CD14-positive monocyte (primary cell): ENCODE measurements at regions not wholly inside any gene's neighbourhood (a gene's known extent, or its start where the extent isn't known, plus 50 kb on each side); places are given as distances from the start of the nearest gene placed in this dataset.

Experiments
- DNase-seq, 3 donors: peaks; one replicate each; pipeline ENCODE4 v3.0.0-alpha.2; 2011 to 2022
- H2AFZ ChIP-seq: 2 replicates; pipeline ENCODE4 v1.6.0; 2012; ENCODE audit warnings: mild to moderate bottlenecking, low read depth, low read length, inconsistent platforms; ENCODE audit not compliant: insufficient read depth, poor library complexity, severe bottlenecking
- H3K27ac ChIP-seq, 2 donors: 1 replicate in 1 of 2; 2 replicates in 1 of 2; pipeline ENCODE4 v1.5.1; 2012 to 2013; ENCODE audit warnings: low read length in 2 of 2, control low read depth in 1 of 2, inconsistent platforms in 1 of 2, low read depth in 1 of 2, mild to moderate bottlenecking in 1 of 2
- H3K27me3 ChIP-seq, 2 donors: one replicate each; pipeline versions ENCODE4 v1.6.0 to v1.6.1; 2011 to 2013; ENCODE audit warnings: low read length in 2 of 2; ENCODE audit not compliant: control insufficient read depth in 2 of 2, insufficient read depth in 2 of 2
- H3K36me3 ChIP-seq, 2 donors: replicated peaks in 1 of 2; 1 replicate in 1 of 2; 2 replicates in 1 of 2; pipeline versions ENCODE4 v1.5.1 to v1.6.1; 2012 to 2013; ENCODE audit warnings: low read length in 2 of 2, control low read depth in 1 of 2, inconsistent platforms in 1 of 2, mild to moderate bottlenecking in 1 of 2; ENCODE audit not compliant: insufficient read depth in 2 of 2, control insufficient read depth in 1 of 2
- H3K4me1 ChIP-seq, 2 donors: 1 replicate in 1 of 2; 2 replicates in 1 of 2; pipeline versions ENCODE4 v1.5.1 to v1.6.1; 2012 to 2013; ENCODE audit warnings: low read length in 2 of 2, control low read depth in 1 of 2, inconsistent platforms in 1 of 2, mild to moderate bottlenecking in 1 of 2, moderate library complexity in 1 of 2; ENCODE audit not compliant: insufficient read depth in 2 of 2, control insufficient read depth in 1 of 2
- H3K4me2 ChIP-seq: replicated peaks from 2 replicates; pipeline ENCODE3; 2012; ENCODE audit warnings: low read length, moderate library complexity, mild to moderate bottlenecking; ENCODE audit not compliant: poor library complexity, severe bottlenecking; ENCODE audit errors: extremely low read depth
- H3K4me3 ChIP-seq, 3 experiments: fragments of 200-600 bp in 1 of 3; sonication (generic) in 1 of 3; replicated peaks in 1 of 3; 1 replicate in 2 of 3; 2 replicates in 1 of 3; pipeline ENCODE4 v1.5.1; 2011 to 2013; ENCODE audit warnings: low read length in 3 of 3, mild to moderate bottlenecking in 3 of 3, control low read depth in 2 of 3, low read depth in 2 of 3, inconsistent platforms in 1 of 3, moderate library complexity in 1 of 3
- H3K79me2 ChIP-seq: 2 replicates; pipeline ENCODE4 v1.6.0; 2012; ENCODE audit warnings: mild to moderate bottlenecking, control low read depth, inconsistent platforms, low read length, moderate library complexity; ENCODE audit not compliant: insufficient read depth
- H3K9ac ChIP-seq: 2 replicates; pipeline ENCODE4 v1.6.0; 2017; ENCODE audit warnings: low read length, mild to moderate bottlenecking; ENCODE audit not compliant: insufficient read depth, poor library complexity, severe bottlenecking
- H3K9me3 ChIP-seq, 2 donors: replicated peaks in 1 of 2; 1 replicate in 1 of 2; 2 replicates in 1 of 2; pipeline versions ENCODE4 v1.5.1 to v1.6.1; 2012 to 2013; ENCODE audit warnings: low read length in 2 of 2, control low read depth in 1 of 2; ENCODE audit not compliant: control insufficient read depth in 1 of 2, insufficient read depth in 1 of 2
- H4K20me1 ChIP-seq: 2 replicates; pipeline ENCODE4 v1.6.0; 2012; ENCODE audit warnings: mild to moderate bottlenecking, low read length, control low read depth, moderate library complexity; ENCODE audit not compliant: insufficient read depth
- H3K27ac Mint-ChIP-seq, 7 donors: one replicate each; pipeline ENCODE4 v1.8.0; 2020; ENCODE audit warnings: mild to moderate bottlenecking in 7 of 7, mixed read lengths in 7 of 7, moderate library complexity in 6 of 7, inconsistent platforms in 2 of 7
- H3K27me3 Mint-ChIP-seq, 3 donors: one replicate each; pipeline ENCODE4 v1.8.0; 2021 to 2022; ENCODE audit warnings: low read depth in 3 of 3, mild to moderate bottlenecking in 3 of 3, mixed read lengths in 3 of 3, moderate library complexity in 3 of 3, inconsistent platforms in 1 of 3
- H3K36me3 Mint-ChIP-seq, 2 donors: one replicate each; pipeline ENCODE4 v1.8.0; 2020; ENCODE audit warnings: mixed read lengths in 2 of 2, inconsistent platforms in 1 of 2, mild to moderate bottlenecking in 1 of 2
- H3K4me1 Mint-ChIP-seq: one replicate; pipeline ENCODE4 v1.8.0; 2020; ENCODE audit warnings: mild to moderate bottlenecking, mixed read lengths
- H3K4me3 Mint-ChIP-seq, 2 donors: one replicate each; pipeline ENCODE4 v1.8.0; 2020; ENCODE audit warnings: mild to moderate bottlenecking in 2 of 2, mixed read lengths in 2 of 2, moderate library complexity in 1 of 2
- H3K9me3 Mint-ChIP-seq, 7 donors: one replicate each; pipeline ENCODE4 v1.8.0; 2020 to 2022; ENCODE audit warnings: mixed read lengths in 7 of 7, mild to moderate bottlenecking in 6 of 7, moderate library complexity in 6 of 7, inconsistent platforms in 2 of 7
- WGBS: methylation state at CpG from one replicate; pipeline ENCODE4 v1.1.5; 2013; ENCODE audit warnings: missing lambda C conversion rate; ENCODE audit not compliant: insufficient coverage; 5-methylcytosine and 5-hydroxymethylcytosine counted together
- intact Hi-C, 2 donors: fragments of 100-400 bp; cut with micrococcal nuclease; formaldehyde crosslinking; loops; one replicate each; pipeline versions ENCODE4 v1.15.0 to v1.15.1; 2023
- TF ChIP-seq, protein P1 (sequence below): fragments of 200-600 bp; IDR thresholded peaks from one replicate; pipeline ENCODE4 v1.8.0; 2022; ENCODE audit warnings: antibody characterized with exemption, mild to moderate bottlenecking

DNA sequence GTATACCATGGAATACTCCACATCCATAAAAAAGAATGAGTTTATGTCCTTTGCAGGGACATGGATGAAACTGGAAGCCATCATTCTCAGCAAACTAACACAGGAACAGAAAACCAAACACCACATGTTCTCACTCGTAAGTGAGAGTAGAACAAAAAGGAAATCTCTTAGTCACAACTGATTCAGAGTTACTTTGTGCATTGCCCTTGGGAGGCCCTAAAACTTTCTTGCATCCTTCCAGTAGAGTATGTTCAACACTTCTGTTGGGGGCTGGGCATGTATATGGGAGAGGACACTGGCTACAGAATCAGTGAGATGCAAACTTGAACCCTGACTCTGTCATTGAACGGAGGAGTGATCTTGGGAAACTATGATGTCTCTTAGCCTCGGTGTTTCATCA, 147.4 kb upstream of the IRX5 start:
- H3K9me3 Mint-ChIP-seq: peaks cover 2 to 11% (median 8%) of the 10 kb centered on the region in 7 donors
- H3K4me2 ChIP-seq: no peak overlapping the region
- WGBS: 86% methylated on average over 2 of the region's 3 CpGs
- no peak for DNase-seq
- no peaks in the 10 kb centered on the region for H3K36me3 ChIP-seq
- peaks cover 0 to 3% (median 3%) of the 10 kb centered on the region in 3 donors for H3K27me3 Mint-ChIP-seq
- H3K36me3 Mint-ChIP-seq: no peaks in the 10 kb centered on the region
- no peak overlapping the region for H3K4me3 Mint-ChIP-seq
- H2AFZ ChIP-seq: no peak overlapping the region
- H3K9ac ChIP-seq: no peak overlapping the region
- H3K9me3 ChIP-seq: peaks cover 0 to 6% of the 10 kb centered on the region in 2 donors
- no peak overlapping the region for H3K4me3 ChIP-seq
- H4K20me1 ChIP-seq: no peaks in the 10 kb centered on the region
- H3K79me2 ChIP-seq: no peaks in the 10 kb centered on the region
- intact Hi-C loops: no loop called here
- no peaks in the 10 kb centered on the region for H3K4me1 ChIP-seq
- H3K4me1 Mint-ChIP-seq: no peaks in the 10 kb centered on the region
- H3K27ac Mint-ChIP-seq: no peak overlapping the region
- TF ChIP-seq, protein P1, sequence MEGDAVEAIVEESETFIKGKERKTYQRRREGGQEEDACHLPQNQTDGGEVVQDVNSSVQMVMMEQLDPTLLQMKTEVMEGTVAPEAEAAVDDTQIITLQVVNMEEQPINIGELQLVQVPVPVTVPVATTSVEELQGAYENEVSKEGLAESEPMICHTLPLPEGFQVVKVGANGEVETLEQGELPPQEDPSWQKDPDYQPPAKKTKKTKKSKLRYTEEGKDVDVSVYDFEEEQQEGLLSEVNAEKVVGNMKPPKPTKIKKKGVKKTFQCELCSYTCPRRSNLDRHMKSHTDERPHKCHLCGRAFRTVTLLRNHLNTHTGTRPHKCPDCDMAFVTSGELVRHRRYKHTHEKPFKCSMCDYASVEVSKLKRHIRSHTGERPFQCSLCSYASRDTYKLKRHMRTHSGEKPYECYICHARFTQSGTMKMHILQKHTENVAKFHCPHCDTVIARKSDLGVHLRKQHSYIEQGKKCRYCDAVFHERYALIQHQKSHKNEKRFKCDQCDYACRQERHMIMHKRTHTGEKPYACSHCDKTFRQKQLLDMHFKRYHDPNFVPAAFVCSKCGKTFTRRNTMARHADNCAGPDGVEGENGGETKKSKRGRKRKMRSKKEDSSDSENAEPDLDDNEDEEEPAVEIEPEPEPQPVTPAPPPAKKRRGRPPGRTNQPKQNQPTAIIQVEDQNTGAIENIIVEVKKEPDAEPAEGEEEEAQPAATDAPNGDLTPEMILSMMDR: no peak
- no peak overlapping the region for H3K27ac ChIP-seq
- H3K27me3 ChIP-seq: no peaks in the 10 kb centered on the region

DNA sequence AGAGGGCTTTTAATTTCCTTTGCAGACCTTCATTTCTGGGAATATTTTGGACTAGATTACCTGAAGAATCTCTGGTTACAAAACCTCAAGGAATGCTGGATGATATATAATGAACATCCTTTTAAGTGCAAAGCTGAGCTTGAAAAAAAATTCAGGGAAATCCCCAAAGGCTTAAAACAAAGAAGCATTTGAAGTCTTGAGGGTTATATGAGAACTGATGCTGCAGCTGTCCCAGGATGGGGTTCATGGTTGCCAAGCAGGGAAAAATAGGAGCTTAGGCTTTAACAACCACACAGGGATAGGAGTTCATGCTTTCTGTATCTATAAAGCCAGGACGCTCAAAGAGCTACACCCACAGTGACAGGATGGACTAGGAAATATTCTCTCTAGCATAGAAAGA, 150.4 kb upstream of the IRX5 start:
- no peak overlapping the region for H2AFZ ChIP-seq

More for the DNA sequence above, 150.4 kb upstream of the IRX5 start:
- Mint-ChIP-seq H3K4me1 (no peaks in the 10 kb centered on the region), H3K9me3 (peaks cover 0 to 6% (median 2%) of the 10 kb centered on the region in 7 donors), H3K27me3 (peaks cover 0 to 2% (median 2%) of the 10 kb centered on the region in 3 donors), H3K36me3 (no peaks in the 10 kb centered on the region), H3K27ac (no peak overlapping the region), H3K4me3 (no peak overlapping the region)
- Histone ChIP-seq H3K4me1 (no peaks in the 10 kb centered on the region), H3K9me3 (peaks cover 0 to 2% of the 10 kb centered on the region in 2 donors), H3K27me3 (no peaks in the 10 kb centered on the region), H4K20me1 (no peaks in the 10 kb centered on the region), H3K79me2 (no peaks in the 10 kb centered on the region), H3K4me3 (no peak overlapping the region), H3K27ac (no peak overlapping the region), H3K36me3 (no peaks in the 10 kb centered on the region), H3K9ac (no peak overlapping the region), H3K4me2 (no peak overlapping the region)
- intact Hi-C loops: no loop called here
- no peak for DNase-seq
- no CpG with 5 or more reads among the region's 1 CpG for WGBS
- TF ChIP-seq, protein P1: no peak
